ENCODE measurements at regions not wholly inside any gene's neighbourhood (a gene's known extent, or its start where the extent isn't known, plus 50 kb on each side); places are given as distances from the start of the nearest gene placed in this dataset.
"Not testable (repeated sequence)": the region's sequence is repeated elsewhere in the genome, so short reads cannot be mapped to it uniquely, and the experiment has no call there.

DNA sequence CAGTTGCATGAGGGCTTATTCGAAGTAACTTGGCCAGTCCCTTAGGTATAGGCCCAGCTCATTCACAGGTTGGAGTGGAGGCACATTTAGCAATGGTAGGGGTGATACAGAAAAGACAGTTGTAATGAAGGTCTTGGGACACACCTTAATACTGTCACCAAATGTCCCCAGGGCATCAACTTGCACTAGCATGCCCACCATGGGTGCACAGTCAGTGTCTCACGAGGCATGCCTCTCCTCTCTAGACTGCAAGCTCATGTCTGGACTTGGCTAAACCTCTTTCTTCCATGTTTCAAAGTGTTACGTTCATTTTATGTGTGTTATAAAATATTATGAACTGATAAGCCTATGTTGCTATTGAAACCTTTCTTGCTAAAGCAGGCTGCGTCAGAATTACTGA, 124.0 kb upstream of the ECI2 start:
- H3K4me1 ChIP-seq (ENCODE audit: low read depth, poor library complexity, severe bottlenecking), result no peaks in the 10 kb centered on the region
- no peak overlapping the region for H2AFZ ChIP-seq (ENCODE audit: low read depth)
- TF ChIP-seq CTCF (conservative IDR thresholded peaks at IDR 0.05; ENCODE audit: low read depth, low read length), result no peak
- no peaks in the 10 kb centered on the region for H4K20me1 ChIP-seq (ENCODE audit: insufficient read depth)
- H3K36me3 ChIP-seq (ENCODE audit: insufficient read depth), result no peaks in the 10 kb centered on the region
- no peaks in the 10 kb centered on the region for H3K79me2 ChIP-seq (ENCODE audit: insufficient read depth, low read depth)
- H3K27me3 ChIP-seq (ENCODE audit: insufficient read depth, low read depth), result no peaks in the 10 kb centered on the region
- no peak overlapping the region for H3K4me2 ChIP-seq
- H3K4me3 ChIP-seq (IDR thresholded peaks at IDR 0.05; ENCODE audit: insufficient read depth, low read depth, low read length), result no peak overlapping the region
- H3K9ac ChIP-seq, result no peak overlapping the region
- H3K27ac ChIP-seq, result no peak overlapping the region

DNA sequence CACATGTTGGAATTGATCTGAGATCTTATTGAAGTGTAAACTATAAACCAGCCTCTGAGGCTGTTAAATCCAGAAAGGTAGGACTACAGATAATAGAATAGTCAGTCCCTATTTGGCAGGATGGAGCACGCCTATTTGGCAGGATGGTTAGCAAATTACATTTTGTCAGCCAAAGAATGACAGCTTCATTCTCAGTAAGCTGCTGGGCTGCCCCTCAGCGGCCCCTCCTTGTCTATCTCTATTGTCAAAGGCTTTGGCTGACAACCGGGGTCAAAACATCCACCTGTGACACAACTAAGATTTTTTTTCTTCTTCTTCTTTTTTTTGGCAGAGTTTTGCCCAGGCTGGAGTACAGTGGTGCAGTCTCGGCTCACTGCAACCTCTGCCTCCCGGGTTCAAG, 123.4 kb upstream of the ECI2 start:
- H3K36me3 ChIP-seq (ENCODE audit: insufficient read depth), result no peaks in the 10 kb centered on the region
- H3K79me2 ChIP-seq (ENCODE audit: insufficient read depth, low read depth), result no peaks in the 10 kb centered on the region
- H3K9ac ChIP-seq, result no peak overlapping the region
- no peaks in the 10 kb centered on the region for H3K27me3 ChIP-seq (ENCODE audit: insufficient read depth, low read depth)
- no peaks in the 10 kb centered on the region for H3K4me1 ChIP-seq (ENCODE audit: low read depth, poor library complexity, severe bottlenecking)
- no peak overlapping the region for H3K4me3 ChIP-seq (IDR thresholded peaks at IDR 0.05; ENCODE audit: insufficient read depth, low read depth, low read length)
- no peaks in the 10 kb centered on the region for H4K20me1 ChIP-seq (ENCODE audit: insufficient read depth)
- no peak overlapping the region for H3K4me2 ChIP-seq
- H3K27ac ChIP-seq, result no peak overlapping the region
- no peak overlapping the region for H2AFZ ChIP-seq (ENCODE audit: low read depth)
- no peak for TF ChIP-seq CTCF (conservative IDR thresholded peaks at IDR 0.05; ENCODE audit: low read depth, low read length)

DNA sequence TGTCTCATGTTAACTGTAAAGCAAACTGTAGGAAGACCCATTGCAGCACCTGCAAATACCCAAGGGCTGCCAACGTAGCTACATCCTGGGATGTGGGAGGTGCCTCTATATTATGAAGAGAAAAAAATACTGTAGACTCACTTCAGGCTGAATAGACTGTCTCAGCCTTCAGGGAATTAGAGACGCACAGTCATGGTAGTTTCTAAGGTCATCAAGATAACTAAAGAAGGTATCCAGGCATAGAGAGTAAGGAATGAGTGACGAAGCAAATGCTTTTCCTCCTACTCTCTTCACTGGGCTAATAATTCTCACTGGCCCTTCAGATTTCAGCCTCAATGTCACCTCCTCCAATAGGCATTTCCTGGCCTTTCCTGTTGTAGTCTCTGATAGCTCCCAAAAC, 121.6 kb upstream of the ECI2 start:
- Histone ChIP-seq H3K79me2 (ENCODE audit: insufficient read depth, low read depth) (no peaks in the 10 kb centered on the region), H3K27ac (no peak overlapping the region), H4K20me1 (ENCODE audit: insufficient read depth) (no peaks in the 10 kb centered on the region), H3K9ac (no peak overlapping the region), H3K4me2 (no peak overlapping the region), H3K27me3 (ENCODE audit: insufficient read depth, low read depth) (no peaks in the 10 kb centered on the region), H3K36me3 (ENCODE audit: insufficient read depth) (no peaks in the 10 kb centered on the region), H3K4me3 (IDR thresholded peaks at IDR 0.05; ENCODE audit: insufficient read depth, low read depth, low read length) (no peak overlapping the region), H2AFZ (ENCODE audit: low read depth) (no peak overlapping the region), H3K4me1 (ENCODE audit: low read depth, poor library complexity, severe bottlenecking) (no peaks in the 10 kb centered on the region)
- TF ChIP-seq CTCF (conservative IDR thresholded peaks at IDR 0.05; ENCODE audit: low read depth, low read length), result no peak

GRCh38 chr6:4253604-4254231, 118.3 kb upstream of the ECI2 start:
- no peak overlapping the region for H3K4me3 ChIP-seq (IDR thresholded peaks at IDR 0.05; ENCODE audit: insufficient read depth, low read depth, low read length)

DNA sequence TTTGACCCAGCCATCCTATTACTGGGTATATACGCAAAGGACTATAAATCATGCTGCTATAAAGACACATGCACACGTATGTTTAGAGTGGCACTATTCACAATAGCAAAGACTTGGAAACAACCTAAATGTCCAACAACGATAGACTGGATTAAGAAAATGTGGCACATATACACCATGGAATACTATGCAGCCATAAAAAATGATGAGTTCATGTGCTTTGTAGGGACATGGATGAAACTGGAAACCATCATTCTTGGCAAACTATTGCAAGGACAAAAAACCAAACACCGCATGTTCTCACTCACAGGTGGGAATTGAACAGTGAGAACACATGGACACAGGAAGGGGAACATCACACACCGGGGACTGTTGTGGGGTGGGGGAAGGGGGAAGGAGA, 117.1 kb upstream of the ECI2 start:
- H3K27ac ChIP-seq; H3K4me1 ChIP-seq (ENCODE audit: low read depth, poor library complexity, severe bottlenecking); H3K4me3 ChIP-seq (IDR thresholded peaks at IDR 0.05; ENCODE audit: insufficient read depth, low read depth, low read length); H3K4me2 ChIP-seq; H3K79me2 ChIP-seq (ENCODE audit: insufficient read depth, low read depth); H4K20me1 ChIP-seq (ENCODE audit: insufficient read depth); H2AFZ ChIP-seq (ENCODE audit: low read depth); H3K27me3 ChIP-seq (ENCODE audit: insufficient read depth, low read depth); H3K9ac ChIP-seq; H3K36me3 ChIP-seq (ENCODE audit: insufficient read depth): not testable (repeated sequence)

More at GRCh38 chr6:4253604-4254231, 118.3 kb upstream of the ECI2 start:
- H3K79me2 ChIP-seq (ENCODE audit: insufficient read depth, low read depth), result no peaks in the 10 kb centered on the region
- no peaks in the 10 kb centered on the region for H4K20me1 ChIP-seq (ENCODE audit: insufficient read depth)
- H3K36me3 ChIP-seq (ENCODE audit: insufficient read depth), result no peaks in the 10 kb centered on the region
- no peaks in the 10 kb centered on the region for H3K4me1 ChIP-seq (ENCODE audit: low read depth, poor library complexity, severe bottlenecking)
- TF ChIP-seq CTCF (conservative IDR thresholded peaks at IDR 0.05; ENCODE audit: low read depth, low read length), result no peak
- H3K27ac ChIP-seq, result no peak overlapping the region
- no peaks in the 10 kb centered on the region for H3K27me3 ChIP-seq (ENCODE audit: insufficient read depth, low read depth)
- H2AFZ ChIP-seq (ENCODE audit: low read depth), result no peak overlapping the region
- no peak overlapping the region for H3K4me2 ChIP-seq
- H3K9ac ChIP-seq, result no peak overlapping the region

Data from KMS-11 (cell line).